Smooth muscle cell (in vitro differentiated cells): ENCODE measurements at regions not wholly inside any gene's neighbourhood (a gene's known extent, or its start where the extent isn't known, plus 50 kb on each side); places are given as distances from the start of the nearest gene placed in this dataset.

ENCODE experiments used
- DNase-seq: peaks from one replicate; lab custom pipeline; 2025; ENCODE audit not compliant: unreplicated experiment; lab: John Stamatoyannopoulos, UW
- H2AFZ ChIP-seq: fragments of 200-600 bp; sonication (generic); 2 replicates; pipeline ENCODE4 v1.6.0; 2016; ENCODE audit warnings: antibody characterized with exemption, low read depth, mild to moderate bottlenecking
- H3F3A ChIP-seq: fragments of 200-600 bp; sonication (generic); 2 replicates; pipeline ENCODE4 v1.6.0; 2017; ENCODE audit warnings: antibody characterized with exemption, low read depth
- H3K27ac ChIP-seq: fragments of 200-600 bp; sonication (generic); 2 replicates; pipeline ENCODE4 v1.5.1; 2016; ENCODE audit warnings: low read depth, mild to moderate bottlenecking
- H3K27me3 ChIP-seq: fragments of 200-600 bp; sonication (generic); 2 replicates; pipeline ENCODE4 v1.6.1; 2016; ENCODE audit warnings: low read depth, mild to moderate bottlenecking
- H3K36me3 ChIP-seq: fragments of 200-600 bp; sonication (generic); 2 replicates; pipeline ENCODE4 v1.5.1; 2016; ENCODE audit warnings: low read depth
- H3K4me1 ChIP-seq: fragments of 200-600 bp; sonication (generic); 2 replicates; pipeline ENCODE4 v1.5.1; 2016; ENCODE audit warnings: low read depth
- H3K4me2 ChIP-seq: fragments of 200-600 bp; sonication (generic); 2 replicates; pipeline ENCODE4 v1.6.0; 2016; ENCODE audit warnings: mild to moderate bottlenecking
- H3K4me3 ChIP-seq: fragments of 200-600 bp; sonication (generic); 2 replicates; pipeline ENCODE4 v1.5.1; 2016; ENCODE audit warnings: mild to moderate bottlenecking
- H3K79me2 ChIP-seq: fragments of 200-600 bp; sonication (generic); 2 replicates; pipeline ENCODE4 v1.6.0; 2016; ENCODE audit warnings: low read depth, mild to moderate bottlenecking
- H3K9ac ChIP-seq: fragments of 200-600 bp; sonication (generic); 2 replicates; pipeline ENCODE4 v1.6.0; 2016; ENCODE audit warnings: low read depth
- H3K9me3 ChIP-seq: fragments of 200-600 bp; sonication (generic); replicated peaks from 2 replicates; pipeline ENCODE4 v1.5.1; 2016; ENCODE audit warnings: low read depth
- H4K20me1 ChIP-seq: fragments of 200-600 bp; sonication (generic); 2 replicates; pipeline ENCODE4 v1.6.0; 2016; ENCODE audit warnings: low read depth
- WGBS: methylation state at CpG from one replicate; pipeline ENCODE4 v1.1.7; 2016; ENCODE audit warnings: low lambda C conversion rate; 5-methylcytosine and 5-hydroxymethylcytosine counted together
- TF ChIP-seq, protein P1 (sequence below): fragments of 200-600 bp; sonication (generic); IDR thresholded peaks from 2 replicates; pipeline ENCODE4 v1.5.1; 2017; ENCODE audit warnings: borderline replicate concordance, mild to moderate bottlenecking, antibody characterized with exemption; ENCODE audit not compliant: insufficient read depth, poor library complexity, severe bottlenecking

GRCh38 chr2:4258563-4258962 lies 555.2 kb downstream of the DCDC2C start:
- Histone ChIP-seq H3K4me1 (no peaks in the 10 kb centered on the region), H3K27me3 (no peaks in the 10 kb centered on the region), H3K36me3 (no peaks in the 10 kb centered on the region), H3K9me3 (no peaks in the 10 kb centered on the region), H4K20me1 (no peaks in the 10 kb centered on the region), H3K27ac (no peak overlapping the region), H3K4me2 (no peak overlapping the region), H2AFZ (no peak overlapping the region), H3K79me2 (no peaks in the 10 kb centered on the region), H3K9ac (no peak overlapping the region), H3F3A (no peaks in the 10 kb centered on the region), H3K4me3 (no peak overlapping the region)
- DNase-seq, result no peak
- TF ChIP-seq, protein P1, sequence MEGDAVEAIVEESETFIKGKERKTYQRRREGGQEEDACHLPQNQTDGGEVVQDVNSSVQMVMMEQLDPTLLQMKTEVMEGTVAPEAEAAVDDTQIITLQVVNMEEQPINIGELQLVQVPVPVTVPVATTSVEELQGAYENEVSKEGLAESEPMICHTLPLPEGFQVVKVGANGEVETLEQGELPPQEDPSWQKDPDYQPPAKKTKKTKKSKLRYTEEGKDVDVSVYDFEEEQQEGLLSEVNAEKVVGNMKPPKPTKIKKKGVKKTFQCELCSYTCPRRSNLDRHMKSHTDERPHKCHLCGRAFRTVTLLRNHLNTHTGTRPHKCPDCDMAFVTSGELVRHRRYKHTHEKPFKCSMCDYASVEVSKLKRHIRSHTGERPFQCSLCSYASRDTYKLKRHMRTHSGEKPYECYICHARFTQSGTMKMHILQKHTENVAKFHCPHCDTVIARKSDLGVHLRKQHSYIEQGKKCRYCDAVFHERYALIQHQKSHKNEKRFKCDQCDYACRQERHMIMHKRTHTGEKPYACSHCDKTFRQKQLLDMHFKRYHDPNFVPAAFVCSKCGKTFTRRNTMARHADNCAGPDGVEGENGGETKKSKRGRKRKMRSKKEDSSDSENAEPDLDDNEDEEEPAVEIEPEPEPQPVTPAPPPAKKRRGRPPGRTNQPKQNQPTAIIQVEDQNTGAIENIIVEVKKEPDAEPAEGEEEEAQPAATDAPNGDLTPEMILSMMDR, result no peak
- 48% methylated on average over 1 of the region's 1 CpG for WGBS

- TF ChIP-seq, protein P1, result no peak
These were observed 562.6 kb downstream of the DCDC2C start for GRCh38 chr2:4265936-4266335.

GRCh38 chr2:4269885-4270284 lies 566.5 kb downstream of the DCDC2C start:
- H3F3A ChIP-seq, result no peaks in the 10 kb centered on the region
- no peaks in the 10 kb centered on the region for H3K9me3 ChIP-seq
- H3K36me3 ChIP-seq, result no peaks in the 10 kb centered on the region
- H3K27ac ChIP-seq, result no peak overlapping the region
- WGBS, result 88% methylated on average over 2 of the region's 2 CpGs
- DNase-seq, result no peak
- no peaks in the 10 kb centered on the region for H3K4me1 ChIP-seq
- H3K4me2 ChIP-seq, result no peak overlapping the region
- H3K27me3 ChIP-seq, result no peaks in the 10 kb centered on the region
- TF ChIP-seq, protein P1, result no peak
- H3K4me3 ChIP-seq, result no peak overlapping the region
- H4K20me1 ChIP-seq, result no peaks in the 10 kb centered on the region
- no peaks in the 10 kb centered on the region for H3K79me2 ChIP-seq
- H3K9ac ChIP-seq, result no peak overlapping the region
- no peak overlapping the region for H2AFZ ChIP-seq

More at GRCh38 chr2:4265936-4266335, 562.6 kb downstream of the DCDC2C start:
- no peaks in the 10 kb centered on the region for H3K4me1 ChIP-seq
- no peak overlapping the region for H2AFZ ChIP-seq
- no peaks in the 10 kb centered on the region for H4K20me1 ChIP-seq
- H3K79me2 ChIP-seq, result no peaks in the 10 kb centered on the region
- 88% methylated on average over 4 of the region's 4 CpGs for WGBS
- no peaks in the 10 kb centered on the region for H3K27me3 ChIP-seq
- DNase-seq, result no peak
- no peaks in the 10 kb centered on the region for H3K36me3 ChIP-seq
- no peak overlapping the region for H3K27ac ChIP-seq
- H3F3A ChIP-seq, result no peaks in the 10 kb centered on the region
- no peak overlapping the region for H3K4me3 ChIP-seq
- no peaks in the 10 kb centered on the region for H3K9me3 ChIP-seq
- no peak overlapping the region for H3K4me2 ChIP-seq
- no peak overlapping the region for H3K9ac ChIP-seq

DNA sequence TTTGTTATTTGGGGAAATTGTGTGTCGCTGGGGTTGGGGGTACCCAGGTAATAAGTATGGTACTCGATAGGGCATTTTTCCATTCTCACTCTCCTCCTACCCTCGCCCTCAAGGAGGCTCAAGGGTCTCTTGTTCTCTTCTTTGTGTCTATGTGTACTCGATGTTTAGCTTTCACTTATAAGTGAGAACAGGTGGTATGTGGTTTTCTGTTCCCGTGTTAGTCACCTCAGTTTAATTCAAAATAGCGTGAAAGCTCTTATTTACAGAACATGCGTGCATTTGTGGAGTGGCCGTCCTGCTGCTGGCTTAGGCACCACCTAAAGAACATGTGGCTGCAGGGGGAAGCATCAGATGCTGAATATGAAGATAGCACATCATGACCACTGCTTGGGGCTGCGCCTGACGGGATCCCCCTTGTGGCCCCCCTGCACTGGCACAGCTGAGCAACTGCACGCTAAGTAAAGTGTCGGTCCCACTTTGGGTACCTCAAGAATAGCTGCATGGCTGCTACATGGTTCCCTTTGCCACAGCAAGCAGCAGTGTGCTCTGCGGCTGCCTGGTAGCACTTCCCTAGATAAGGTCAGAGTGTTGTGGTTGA lies 569.0 kb downstream of the DCDC2C start:
- H3K4me1 ChIP-seq, result no peaks in the 10 kb centered on the region
- TF ChIP-seq, protein P1, result no peak
- H3K4me3 ChIP-seq, result no peak overlapping the region
- no peaks in the 10 kb centered on the region for H3K36me3 ChIP-seq
- no peaks in the 10 kb centered on the region for H3K27me3 ChIP-seq
- no peak for DNase-seq
- 90% methylated on average over 13 of the region's 13 CpGs for WGBS
- no peaks in the 10 kb centered on the region for H4K20me1 ChIP-seq
- H3F3A ChIP-seq, result no peaks in the 10 kb centered on the region
- no peaks in the 10 kb centered on the region for H3K9me3 ChIP-seq
- no peak overlapping the region for H2AFZ ChIP-seq
- no peak overlapping the region for H3K4me2 ChIP-seq
- H3K27ac ChIP-seq, result no peak overlapping the region
- H3K9ac ChIP-seq, result no peak overlapping the region
- no peaks in the 10 kb centered on the region for H3K79me2 ChIP-seq
